DOHH2 (cell line): ENCODE measurements at regions not wholly inside any gene's neighbourhood (a gene's known extent, or its start where the extent isn't known, plus 50 kb on each side); places are given as distances from the start of the nearest gene placed in this dataset.

Experiments used
- EZH2phosphoT487 ChIP-seq: fragments of 200-600 bp; sonication (generic); IDR thresholded peaks from 2 replicates; pipeline ENCODE4 v1.6.1; 2017; ENCODE audit warnings: borderline replicate concordance, mild to moderate bottlenecking, antibody characterized with exemption, low read length, moderate library complexity, mixed read lengths
- TF ChIP-seq, protein P1 (sequence below): fragments of 200-600 bp; sonication (generic); IDR thresholded peaks from one replicate; pipeline ENCODE4 v1.5.1; 2014; ENCODE audit warnings: antibody characterized with exemption, mild to moderate bottlenecking, low read depth, low read length; ENCODE audit not compliant: poor library complexity, severe bottlenecking

DNA sequence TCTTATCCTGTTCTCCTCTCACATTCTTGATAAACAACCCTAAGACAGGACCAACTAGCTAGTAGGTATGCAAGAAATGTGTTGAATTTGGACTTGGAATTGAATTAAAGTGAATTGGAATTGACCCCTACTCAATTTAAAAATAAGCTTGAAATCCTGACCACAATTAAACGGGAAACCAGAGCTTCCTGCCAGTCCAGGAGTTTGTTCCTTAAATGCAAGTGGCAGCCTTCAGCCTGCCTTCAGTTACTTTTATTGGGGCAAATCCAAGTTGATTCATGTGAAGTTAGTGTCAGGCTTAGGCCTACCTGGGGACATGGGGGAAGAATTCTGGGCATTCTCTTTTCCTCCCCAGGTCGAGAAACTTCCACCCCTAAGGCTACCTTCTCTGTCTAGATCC is 457.6 kb downstream of the BCL11A start:
- TF ChIP-seq, protein P1, sequence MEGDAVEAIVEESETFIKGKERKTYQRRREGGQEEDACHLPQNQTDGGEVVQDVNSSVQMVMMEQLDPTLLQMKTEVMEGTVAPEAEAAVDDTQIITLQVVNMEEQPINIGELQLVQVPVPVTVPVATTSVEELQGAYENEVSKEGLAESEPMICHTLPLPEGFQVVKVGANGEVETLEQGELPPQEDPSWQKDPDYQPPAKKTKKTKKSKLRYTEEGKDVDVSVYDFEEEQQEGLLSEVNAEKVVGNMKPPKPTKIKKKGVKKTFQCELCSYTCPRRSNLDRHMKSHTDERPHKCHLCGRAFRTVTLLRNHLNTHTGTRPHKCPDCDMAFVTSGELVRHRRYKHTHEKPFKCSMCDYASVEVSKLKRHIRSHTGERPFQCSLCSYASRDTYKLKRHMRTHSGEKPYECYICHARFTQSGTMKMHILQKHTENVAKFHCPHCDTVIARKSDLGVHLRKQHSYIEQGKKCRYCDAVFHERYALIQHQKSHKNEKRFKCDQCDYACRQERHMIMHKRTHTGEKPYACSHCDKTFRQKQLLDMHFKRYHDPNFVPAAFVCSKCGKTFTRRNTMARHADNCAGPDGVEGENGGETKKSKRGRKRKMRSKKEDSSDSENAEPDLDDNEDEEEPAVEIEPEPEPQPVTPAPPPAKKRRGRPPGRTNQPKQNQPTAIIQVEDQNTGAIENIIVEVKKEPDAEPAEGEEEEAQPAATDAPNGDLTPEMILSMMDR: no peak
- no peak for TF ChIP-seq EZH2phosphoT487
